Stimulated activated CD4-positive, alpha-beta T cell treated with anti-CD3 and anti-CD28 coated beads, Interleukin-12 subunit alpha, Interleukin-12 subunit beta, amount 100 ng/mL, for 4 hours (primary cell): ENCODE measurements at regions not wholly inside any gene's neighbourhood (a gene's known extent, or its start where the extent isn't known, plus 50 kb on each side); places are given as distances from the start of the nearest gene placed in this dataset.

Source experiments
- DNase-seq: peaks from one replicate; pipeline ENCODE4 v3.0.0-alpha.2; 2020

- DNase-seq: no peak
Observed at GRCh38 chr7:25970356-25970755, 181.6 kb upstream of the NFE2L3 start.

GRCh38 chr7:25970911-25971310, 181.1 kb upstream of the NFE2L3 start:
- no peak for DNase-seq

- DNase-seq: no peak
Observed at GRCh38 chr7:25976630-25977029, 175.4 kb upstream of the NFE2L3 start.

- no peak for DNase-seq
Observed at GRCh38 chr7:25978466-25978865, 173.5 kb upstream of the NFE2L3 start.

- no peak for DNase-seq
Observed at GRCh38 chr7:25979605-25980004, 172.4 kb upstream of the NFE2L3 start.

GRCh38 chr7:25982684-25983083, 169.3 kb upstream of the NFE2L3 start:
- no peak for DNase-seq

GRCh38 chr7:25985196-25985595, 166.8 kb upstream of the NFE2L3 start:
- no peak for DNase-seq

- DNase-seq: no peak
Observed at GRCh38 chr7:25988640-25989039, 163.4 kb upstream of the NFE2L3 start.

GRCh38 chr7:25989140-25989705, 162.8 kb upstream of the NFE2L3 start:
- no peak for DNase-seq

- no peak for DNase-seq
Observed at GRCh38 chr7:25994433-25994994, 157.5 kb upstream of the NFE2L3 start.

GRCh38 chr7:25995216-25995615, 156.8 kb upstream of the NFE2L3 start:
- DNase-seq: no peak

GRCh38 chr7:25996006-25996408, 156.0 kb upstream of the NFE2L3 start:
- DNase-seq: no peak

- DNase-seq: no peak
Observed at GRCh38 chr7:25998499-25998898, 153.5 kb upstream of the NFE2L3 start.

GRCh38 chr7:26000841-26001240, 151.2 kb upstream of the NFE2L3 start:
- no peak for DNase-seq

GRCh38 chr7:26001662-26002244, 150.2 kb upstream of the NFE2L3 start:
- DNase-seq: no peak

- no peak for DNase-seq
Observed at GRCh38 chr7:26005683-26006410, 146.2 kb upstream of the NFE2L3 start.

GRCh38 chr7:26006426-26006825, 145.6 kb upstream of the NFE2L3 start:
- DNase-seq: no peak

GRCh38 chr7:26007510-26007909, 144.5 kb upstream of the NFE2L3 start:
- DNase-seq: no peak

GRCh38 chr7:26008428-26008827, 143.6 kb upstream of the NFE2L3 start:
- DNase-seq: no peak

- DNase-seq: no peak
Observed at GRCh38 chr7:26011039-26011696, 140.8 kb upstream of the NFE2L3 start.

- DNase-seq: no peak
Observed at GRCh38 chr7:26013551-26014083, 138.4 kb upstream of the NFE2L3 start.

- no peak for DNase-seq
Observed at GRCh38 chr7:26022982-26023381, 129.0 kb upstream of the NFE2L3 start.

- DNase-seq: no peak
Observed at GRCh38 chr7:26029911-26030310, 122.1 kb upstream of the NFE2L3 start.
